ENCODE measurements at regions not wholly inside any gene's neighbourhood (a gene's known extent, or its start where the extent isn't known, plus 50 kb on each side); places are given as distances from the start of the nearest gene placed in this dataset.

GRCh38 chr11:33574331-33574730 is 126.3 kb downstream of the C11orf91 start:
- DNase-seq: no peak
- Histone ChIP-seq H3K4me1 (no peaks in the 10 kb centered on the region), H3K9me3 (peaks cover 0 to 16% (median 5%) of the 10 kb centered on the region in 11 donors), H3K27me3 (peaks cover 0 to 10% (median 0%) of the 10 kb centered on the region in 7 donors), H3K27ac (no peak overlapping the region), H3K4me3 (no peak overlapping the region), H3K36me3 (no peaks in the 10 kb centered on the region)
- no peak for ATAC-seq
- TF ChIP-seq, protein P1, sequence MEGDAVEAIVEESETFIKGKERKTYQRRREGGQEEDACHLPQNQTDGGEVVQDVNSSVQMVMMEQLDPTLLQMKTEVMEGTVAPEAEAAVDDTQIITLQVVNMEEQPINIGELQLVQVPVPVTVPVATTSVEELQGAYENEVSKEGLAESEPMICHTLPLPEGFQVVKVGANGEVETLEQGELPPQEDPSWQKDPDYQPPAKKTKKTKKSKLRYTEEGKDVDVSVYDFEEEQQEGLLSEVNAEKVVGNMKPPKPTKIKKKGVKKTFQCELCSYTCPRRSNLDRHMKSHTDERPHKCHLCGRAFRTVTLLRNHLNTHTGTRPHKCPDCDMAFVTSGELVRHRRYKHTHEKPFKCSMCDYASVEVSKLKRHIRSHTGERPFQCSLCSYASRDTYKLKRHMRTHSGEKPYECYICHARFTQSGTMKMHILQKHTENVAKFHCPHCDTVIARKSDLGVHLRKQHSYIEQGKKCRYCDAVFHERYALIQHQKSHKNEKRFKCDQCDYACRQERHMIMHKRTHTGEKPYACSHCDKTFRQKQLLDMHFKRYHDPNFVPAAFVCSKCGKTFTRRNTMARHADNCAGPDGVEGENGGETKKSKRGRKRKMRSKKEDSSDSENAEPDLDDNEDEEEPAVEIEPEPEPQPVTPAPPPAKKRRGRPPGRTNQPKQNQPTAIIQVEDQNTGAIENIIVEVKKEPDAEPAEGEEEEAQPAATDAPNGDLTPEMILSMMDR (IDR thresholded peaks at IDR 0.05): no peak
- intact Hi-C loops (cut with DNase I): no loop called here
- 87 to 88% methylated on average over 7 of the region's 7 CpGs for WGBS, 2 donors

DNA sequence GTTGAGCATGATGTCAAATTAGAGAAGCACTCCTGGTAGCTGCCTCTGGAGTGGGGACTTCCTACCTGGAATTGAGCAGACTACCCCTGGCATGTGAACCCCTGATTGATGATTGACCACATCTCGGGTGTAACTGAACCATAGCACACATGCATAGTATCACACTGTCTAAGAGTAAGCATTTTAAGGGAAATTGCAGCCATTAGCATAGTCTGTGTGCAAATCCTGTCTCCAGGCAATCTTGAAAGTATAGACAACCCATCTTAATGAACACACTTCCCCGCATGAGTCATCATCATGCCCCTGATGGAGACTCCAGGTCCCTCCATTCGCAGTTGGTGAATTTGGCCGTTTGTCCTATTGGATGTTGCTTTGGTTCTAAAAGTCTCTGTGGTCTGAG is 131.3 kb downstream of the C11orf91 start:
- peaks cover 0 to 4% (median 0%) of the 10 kb centered on the region in 7 donors for H3K27me3 ChIP-seq
- no peaks in the 10 kb centered on the region for H3K36me3 ChIP-seq
- H3K27ac ChIP-seq: no peak overlapping the region
- ATAC-seq: no peak
- H3K4me1 ChIP-seq: no peaks in the 10 kb centered on the region
- no peak for DNase-seq
- H3K4me3 ChIP-seq: no peak overlapping the region
- H3K9me3 ChIP-seq: peaks cover 0 to 16% (median 5%) of the 10 kb centered on the region in 11 donors
- 89 to 90% methylated on average over 4 of the region's 4 CpGs for WGBS, 2 donors
- TF ChIP-seq, protein P1 (IDR thresholded peaks at IDR 0.05): no peak
- intact Hi-C loops (cut with DNase I): no loop called here

GRCh38 chr11:33567004-33567403 is 133.6 kb downstream of the C11orf91 start:
- H3K27ac ChIP-seq: no peak overlapping the region
- no peaks in the 10 kb centered on the region for H3K36me3 ChIP-seq
- peaks cover 0 to 3% (median 0%) of the 10 kb centered on the region in 11 donors for H3K9me3 ChIP-seq
- peaks cover 0 to 4% (median 0%) of the 10 kb centered on the region in 7 donors for H3K27me3 ChIP-seq
- intact Hi-C loops (cut with DNase I): no loop called here
- DNase-seq (no peak), ATAC-seq (no peak)
- H3K4me1 ChIP-seq: no peaks in the 10 kb centered on the region
- TF ChIP-seq, protein P1 (IDR thresholded peaks at IDR 0.05): no peak
- WGBS, 2 donors: 98 to 100% methylated on average over 1 of the region's 1 CpG
- H3K4me3 ChIP-seq: no peak overlapping the region

DNA sequence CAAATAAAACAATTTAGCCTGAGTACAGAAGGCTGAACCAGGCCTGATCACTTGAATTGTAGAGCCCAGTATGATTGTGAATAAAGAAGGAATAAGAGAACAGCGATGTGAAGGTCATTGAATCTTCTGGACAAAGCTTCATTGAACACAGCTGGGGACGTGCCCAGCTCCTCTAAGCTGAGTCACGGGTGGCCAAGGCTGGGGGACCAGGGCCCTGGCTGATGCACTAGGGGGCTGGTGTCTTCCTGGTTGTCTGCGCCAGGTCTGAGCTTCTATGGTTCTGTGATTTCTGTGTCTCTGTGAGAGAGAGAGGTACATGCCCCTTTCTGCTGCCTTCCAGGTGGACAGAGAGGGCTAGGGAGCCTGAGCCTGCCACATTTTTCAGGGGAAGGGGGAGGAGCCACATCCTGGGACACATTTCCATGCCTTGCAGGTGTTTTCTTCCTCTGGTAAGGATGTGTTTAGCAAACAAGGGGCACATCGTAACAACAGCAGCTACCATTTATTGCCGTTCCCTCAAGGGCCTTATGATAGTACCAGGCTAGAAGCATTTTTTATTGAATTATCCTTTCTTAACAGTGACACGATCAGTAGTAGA is 135.7 kb downstream of the C11orf91 start:
- TF ChIP-seq, protein P1 (IDR thresholded peaks at IDR 0.05): no peak
- no peaks in the 10 kb centered on the region for H3K36me3 ChIP-seq
- no peak overlapping the region for H3K4me3 ChIP-seq
- H3K4me1 ChIP-seq: no peaks in the 10 kb centered on the region
- ATAC-seq: no peak
- no peak overlapping the region for H3K27ac ChIP-seq
- intact Hi-C loops (cut with DNase I): no loop called here
- no peak for DNase-seq
- no peaks in the 10 kb centered on the region for H3K9me3 ChIP-seq
- H3K27me3 ChIP-seq: peaks cover 0 to 4% (median 0%) of the 10 kb centered on the region in 7 donors
- 79 to 85% methylated on average over 7 of the region's 7 CpGs for WGBS, 2 donors
